WI38 (cell line): ENCODE measurements at regions not wholly inside any gene's neighbourhood (a gene's known extent, or its start where the extent isn't known, plus 50 kb on each side); places are given as distances from the start of the nearest gene placed in this dataset.

Experiments
- H3K4me3 ChIP-seq: 2 replicates; pipeline ENCODE4 v1.5.1; 2011; ENCODE audit warnings: low read depth, mild to moderate bottlenecking, control low read depth, low read length
- CTCF ChIP-seq: IDR thresholded peaks from 2 replicates; pipeline ENCODE4 v1.5.1; 2012; ENCODE audit warnings: low read depth, mild to moderate bottlenecking, control low read depth, low read length

- H3K4me3 ChIP-seq = no peak overlapping the region
- no peak for TF ChIP-seq CTCF
Measured at GRCh38 chr1:227379555-227379892, 61.2 kb upstream of the CDC42BPA start.

GRCh38 chr1:227378871-227379554, 60.7 kb upstream of the CDC42BPA start:
- no peak for TF ChIP-seq CTCF
- H3K4me3 ChIP-seq = no peak overlapping the region

GRCh38 chr1:227378181-227378580, 59.9 kb upstream of the CDC42BPA start:
- H3K4me3 ChIP-seq = no peak overlapping the region
- no peak for TF ChIP-seq CTCF

- no peak overlapping the region for H3K4me3 ChIP-seq
- TF ChIP-seq CTCF = no peak
Measured at GRCh38 chr1:227374846-227375245, 56.6 kb upstream of the CDC42BPA start.

GRCh38 chr1:227372726-227373130, 54.4 kb upstream of the CDC42BPA start:
- no peak overlapping the region for H3K4me3 ChIP-seq
- TF ChIP-seq CTCF = no peak

- H3K4me3 ChIP-seq = no peak overlapping the region
- no peak for TF ChIP-seq CTCF
Measured at GRCh38 chr1:227370533-227371254, 52.4 kb upstream of the CDC42BPA start.

GRCh38 chr1:227369102-227369760, 50.9 kb upstream of the CDC42BPA start:
- no peak for TF ChIP-seq CTCF
- H3K4me3 ChIP-seq = no peak overlapping the region
